WI38 (cell line): ENCODE measurements at regions not wholly inside any gene's neighbourhood (a gene's known extent, or its start where the extent isn't known, plus 50 kb on each side); places are given as distances from the start of the nearest gene placed in this dataset.

Experiments used
- H3K4me3 ChIP-seq: 2 replicates; pipeline ENCODE4 v1.5.1; 2011; ENCODE audit warnings: low read depth, mild to moderate bottlenecking, control low read depth, low read length
- TF ChIP-seq, protein P1 (sequence below): IDR thresholded peaks from 2 replicates; pipeline ENCODE4 v1.5.1; 2012; ENCODE audit warnings: low read depth, mild to moderate bottlenecking, control low read depth, low read length

- TF ChIP-seq, protein P1, sequence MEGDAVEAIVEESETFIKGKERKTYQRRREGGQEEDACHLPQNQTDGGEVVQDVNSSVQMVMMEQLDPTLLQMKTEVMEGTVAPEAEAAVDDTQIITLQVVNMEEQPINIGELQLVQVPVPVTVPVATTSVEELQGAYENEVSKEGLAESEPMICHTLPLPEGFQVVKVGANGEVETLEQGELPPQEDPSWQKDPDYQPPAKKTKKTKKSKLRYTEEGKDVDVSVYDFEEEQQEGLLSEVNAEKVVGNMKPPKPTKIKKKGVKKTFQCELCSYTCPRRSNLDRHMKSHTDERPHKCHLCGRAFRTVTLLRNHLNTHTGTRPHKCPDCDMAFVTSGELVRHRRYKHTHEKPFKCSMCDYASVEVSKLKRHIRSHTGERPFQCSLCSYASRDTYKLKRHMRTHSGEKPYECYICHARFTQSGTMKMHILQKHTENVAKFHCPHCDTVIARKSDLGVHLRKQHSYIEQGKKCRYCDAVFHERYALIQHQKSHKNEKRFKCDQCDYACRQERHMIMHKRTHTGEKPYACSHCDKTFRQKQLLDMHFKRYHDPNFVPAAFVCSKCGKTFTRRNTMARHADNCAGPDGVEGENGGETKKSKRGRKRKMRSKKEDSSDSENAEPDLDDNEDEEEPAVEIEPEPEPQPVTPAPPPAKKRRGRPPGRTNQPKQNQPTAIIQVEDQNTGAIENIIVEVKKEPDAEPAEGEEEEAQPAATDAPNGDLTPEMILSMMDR: no peak
- no peak overlapping the region for H3K4me3 ChIP-seq
These were observed 53.8 kb upstream of the INHBA start for GRCh38 chr7:41756650-41757182.

GRCh38 chr7:41755096-41755495, 52.2 kb upstream of the INHBA start:
- TF ChIP-seq, protein P1: no peak
- no peak overlapping the region for H3K4me3 ChIP-seq

- TF ChIP-seq, protein P1: no peak
- H3K4me3 ChIP-seq: no peak overlapping the region
These were observed 51.2 kb upstream of the INHBA start for GRCh38 chr7:41754046-41754445.
